ENCODE measurements at regions not wholly inside any gene's neighbourhood (a gene's known extent, or its start where the extent isn't known, plus 50 kb on each side); places are given as distances from the start of the nearest gene placed in this dataset.

DNA sequence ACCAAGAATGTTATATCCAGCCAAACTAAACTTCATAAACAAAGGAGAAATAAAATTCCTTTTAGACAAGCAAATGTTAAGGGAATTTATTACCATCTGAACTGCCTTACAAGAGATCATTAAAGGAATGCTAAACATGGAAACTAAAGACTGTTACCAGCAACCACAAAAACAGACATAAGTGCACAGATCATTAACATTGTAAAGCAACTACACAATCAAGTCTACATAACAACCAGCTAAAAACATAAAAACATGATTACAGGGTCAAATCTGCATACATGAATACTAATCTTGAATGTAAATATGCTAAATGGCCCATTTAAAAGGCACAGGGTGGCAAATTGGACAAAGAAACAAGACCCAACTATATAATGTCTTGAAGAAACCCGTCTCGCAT is 211.0 kb upstream of the PBX1 start:
- no peak for TF ChIP-seq L3MBTL2 (conservative IDR thresholded peaks at IDR 0.05)
- TF ChIP-seq, protein P1, sequence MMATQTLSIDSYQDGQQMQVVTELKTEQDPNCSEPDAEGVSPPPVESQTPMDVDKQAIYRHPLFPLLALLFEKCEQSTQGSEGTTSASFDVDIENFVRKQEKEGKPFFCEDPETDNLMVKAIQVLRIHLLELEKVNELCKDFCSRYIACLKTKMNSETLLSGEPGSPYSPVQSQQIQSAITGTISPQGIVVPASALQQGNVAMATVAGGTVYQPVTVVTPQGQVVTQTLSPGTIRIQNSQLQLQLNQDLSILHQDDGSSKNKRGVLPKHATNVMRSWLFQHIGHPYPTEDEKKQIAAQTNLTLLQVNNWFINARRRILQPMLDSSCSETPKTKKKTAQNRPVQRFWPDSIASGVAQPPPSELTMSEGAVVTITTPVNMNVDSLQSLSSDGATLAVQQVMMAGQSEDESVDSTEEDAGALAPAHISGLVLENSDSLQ (IDR thresholded peaks at IDR 0.05), result no peak
- no peak for TF ChIP-seq NFRKB (IDR thresholded peaks at IDR 0.05)
- no peak for TF ChIP-seq SP1 (IDR thresholded peaks at IDR 0.05)
- no peak for TF ChIP-seq ARNT (IDR thresholded peaks at IDR 0.05)
- no peak for TF ChIP-seq CTBP1 (IDR thresholded peaks at IDR 0.05; ENCODE audit: borderline replicate concordance)
